ENCODE measurements at regions not wholly inside any gene's neighbourhood (a gene's known extent, or its start where the extent isn't known, plus 50 kb on each side); places are given as distances from the start of the nearest gene placed in this dataset.
"Not testable (repeated sequence)": the region's sequence is repeated elsewhere in the genome, so short reads cannot be mapped to it uniquely, and the experiment has no call there.

GRCh38 chr1:81190003-81190402, 610.7 kb upstream of the ADGRL2 start:
- DNase-seq = no peak

DNA sequence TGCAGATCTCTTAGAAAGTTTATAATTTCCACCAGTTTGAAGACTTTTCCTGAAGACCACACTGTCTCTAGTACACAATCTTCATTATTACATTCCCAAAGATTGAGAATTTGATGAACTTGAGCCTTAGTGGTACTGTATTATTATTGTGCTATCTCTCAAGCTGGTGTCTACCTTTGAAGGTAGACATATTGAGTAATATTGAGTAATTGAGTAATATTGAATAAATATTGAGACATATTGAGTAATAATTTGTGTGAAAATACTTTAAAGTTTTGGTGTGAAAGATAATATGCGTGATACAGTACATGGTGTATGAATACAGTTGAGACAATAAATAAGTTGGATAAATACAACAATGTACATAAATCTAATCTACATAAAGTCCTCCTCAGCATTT, 613.1 kb upstream of the ADGRL2 start:
- DNase-seq = no peak

DNA sequence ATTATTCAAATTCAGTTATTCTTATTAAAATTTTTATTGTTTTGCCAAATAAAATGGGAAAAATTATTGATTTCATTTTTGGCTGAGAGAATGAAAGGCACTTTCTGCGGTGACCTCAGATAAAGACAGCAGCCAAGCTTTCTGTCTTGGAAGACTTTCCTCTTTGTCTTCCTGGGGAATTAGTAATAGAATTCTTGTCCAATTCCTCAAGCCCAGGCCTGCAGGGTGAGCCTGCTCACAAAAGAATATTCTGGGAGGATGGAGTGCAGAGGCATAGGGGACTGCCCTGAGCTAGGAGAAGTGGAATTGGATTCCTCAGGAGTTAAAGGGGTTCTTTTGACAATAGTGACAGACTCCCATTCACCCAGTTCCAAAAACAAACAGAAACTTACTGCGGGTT, 614.5 kb upstream of the ADGRL2 start:
- no peak for DNase-seq

DNA sequence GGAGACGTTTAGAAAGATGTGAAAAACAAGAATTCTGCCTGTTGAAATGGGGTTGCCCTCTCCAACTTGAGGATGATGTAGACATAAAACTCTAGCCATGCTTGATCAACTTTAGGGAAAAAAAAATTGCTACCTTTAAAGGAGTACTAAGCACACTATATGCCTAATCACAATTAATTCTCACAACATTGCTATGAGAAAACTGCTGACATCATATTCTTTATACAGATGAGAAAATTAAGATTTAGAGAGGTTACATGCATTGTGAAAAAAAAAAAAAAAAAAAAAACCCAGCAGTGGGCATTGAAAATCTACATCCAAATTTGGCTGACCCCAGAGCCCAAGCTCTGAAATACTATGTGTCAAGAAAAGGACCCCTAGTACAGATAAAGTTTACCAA, 617.2 kb upstream of the ADGRL2 start:
- no peak for DNase-seq

DNA sequence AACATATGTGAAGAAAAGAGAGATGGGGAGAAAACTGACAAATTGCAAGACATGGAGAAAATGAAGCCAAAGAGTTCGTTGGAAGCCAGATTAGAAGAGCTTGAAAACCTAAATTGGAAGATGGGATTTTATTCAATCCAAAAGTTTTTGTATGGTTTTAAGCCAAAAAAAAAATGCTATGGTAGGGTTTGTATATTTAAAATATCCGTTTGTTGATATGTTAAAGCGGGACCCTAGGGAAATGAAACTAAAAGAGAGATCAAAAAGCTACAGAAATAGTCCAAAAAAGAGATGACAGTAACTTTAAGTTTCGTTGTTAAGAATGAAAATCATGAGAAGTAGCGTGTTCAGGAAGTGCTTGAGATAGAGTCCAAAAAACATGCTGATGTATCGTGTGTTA, 617.7 kb upstream of the ADGRL2 start:
- DNase-seq = no peak

DNA sequence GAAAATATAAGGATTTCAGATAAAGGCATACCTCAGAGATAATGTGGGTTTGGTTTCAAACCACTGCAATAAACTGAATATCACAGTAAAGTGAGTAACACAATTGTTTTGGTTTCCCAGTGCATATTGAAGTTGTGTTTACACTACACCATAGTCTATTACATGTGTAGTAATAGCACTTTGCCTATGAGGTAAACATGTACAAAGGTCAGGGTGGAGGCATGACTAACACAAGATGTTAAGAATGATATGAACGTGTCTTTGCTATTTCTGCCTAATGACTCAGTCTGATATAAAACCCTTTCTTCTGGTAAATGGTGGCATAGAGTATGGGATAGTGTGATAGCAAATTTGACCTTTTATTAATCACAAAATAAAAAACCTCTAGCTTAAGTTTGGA, 621.5 kb upstream of the ADGRL2 start:
- DNase-seq = no peak

GRCh38 chr1:81178431-81179093, 622.2 kb upstream of the ADGRL2 start:
- not testable (repeated sequence) for DNase-seq

- no peak for DNase-seq
Observed at GRCh38 chr1:81174811-81175476, 625.8 kb upstream of the ADGRL2 start.

- no peak for DNase-seq
Observed at GRCh38 chr1:81174052-81174451, 626.7 kb upstream of the ADGRL2 start.

DNA sequence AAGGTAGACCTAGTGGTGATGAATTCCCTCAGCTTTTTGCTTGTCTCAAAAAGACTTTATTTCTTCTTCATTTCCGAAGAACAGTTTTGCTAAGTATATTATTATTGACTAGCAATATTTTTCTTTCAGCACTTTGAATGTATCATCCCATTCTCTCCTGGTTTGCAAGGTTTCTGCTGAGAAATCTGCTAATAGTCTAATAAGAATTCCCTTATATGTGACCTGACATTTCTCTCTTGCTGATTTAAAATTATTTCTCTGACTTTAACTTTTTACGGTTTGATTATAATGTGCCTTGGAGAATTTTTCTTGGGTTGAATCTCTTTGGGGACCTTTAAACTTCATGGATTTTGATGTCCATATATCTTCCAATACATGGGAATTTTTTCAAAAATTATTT, 628.3 kb upstream of the ADGRL2 start:
- DNase-seq = no peak

DNA sequence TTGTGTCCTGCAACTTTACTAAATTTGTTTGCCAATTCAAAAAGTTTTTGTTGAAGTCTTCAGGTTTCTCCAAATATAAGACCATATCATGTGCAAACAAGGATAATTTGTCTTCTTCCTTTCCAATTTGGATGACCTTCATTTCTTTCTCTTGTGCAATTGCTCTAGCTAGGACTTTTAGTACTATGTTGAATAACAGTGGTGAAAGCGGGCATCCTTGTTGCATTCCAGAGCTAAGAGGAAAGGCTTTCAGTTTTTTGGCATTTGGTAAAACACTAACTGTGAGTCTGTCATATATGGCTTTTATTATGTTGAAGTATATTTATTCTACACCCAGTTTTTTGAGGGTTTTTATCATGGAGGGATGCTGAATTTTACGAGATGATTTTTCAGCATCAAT, 630.0 kb upstream of the ADGRL2 start:
- no peak for DNase-seq

- DNase-seq = no peak
Observed at GRCh38 chr1:81165963-81166362, 634.8 kb upstream of the ADGRL2 start.

GRCh38 chr1:81160696-81161095, 640.0 kb upstream of the ADGRL2 start:
- DNase-seq = no peak

GRCh38 chr1:81158592-81158991, 642.1 kb upstream of the ADGRL2 start:
- DNase-seq = no peak

- no peak for DNase-seq
Observed at GRCh38 chr1:81157686-81158085, 643.0 kb upstream of the ADGRL2 start.

- DNase-seq = no peak
Observed at GRCh38 chr1:81156887-81157286, 643.8 kb upstream of the ADGRL2 start.

DNA sequence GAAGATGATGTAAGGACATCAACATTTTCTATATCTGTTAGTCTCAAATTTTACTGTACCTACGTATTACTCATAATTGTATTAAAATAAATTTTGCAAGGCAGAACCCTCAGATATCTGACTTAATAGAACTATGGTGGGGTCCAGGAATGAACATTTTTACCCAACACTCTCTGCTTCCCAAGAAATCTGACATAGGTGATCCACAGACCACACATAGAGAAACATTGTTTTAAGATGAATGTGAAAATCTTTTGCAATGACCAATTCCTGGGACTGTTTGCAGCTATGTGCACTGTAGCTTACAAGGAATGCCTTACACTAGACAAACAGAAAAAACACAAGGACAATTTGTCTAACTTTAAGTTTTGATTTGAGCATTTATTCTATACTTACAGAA, 645.6 kb upstream of the ADGRL2 start:
- DNase-seq = no peak

DNA sequence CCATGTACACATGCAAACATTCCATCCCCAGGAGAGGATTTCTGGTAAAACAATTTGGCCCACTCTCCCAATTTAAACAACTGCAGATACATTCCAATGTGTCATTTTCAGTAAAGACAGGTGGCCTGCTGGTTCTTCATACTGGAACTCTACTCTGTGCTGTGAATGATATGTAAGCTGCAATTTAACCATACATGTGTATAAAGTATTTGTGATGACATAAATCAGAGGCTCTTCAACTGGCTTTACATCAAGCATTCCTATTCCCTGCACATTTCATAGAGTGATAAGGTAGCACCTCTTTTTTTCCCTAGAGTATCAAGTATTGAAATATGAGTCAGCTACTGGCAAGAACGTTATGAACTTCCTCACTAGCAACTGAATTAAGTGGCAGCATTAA, 649.5 kb upstream of the ADGRL2 start:
- DNase-seq = no peak

DNA sequence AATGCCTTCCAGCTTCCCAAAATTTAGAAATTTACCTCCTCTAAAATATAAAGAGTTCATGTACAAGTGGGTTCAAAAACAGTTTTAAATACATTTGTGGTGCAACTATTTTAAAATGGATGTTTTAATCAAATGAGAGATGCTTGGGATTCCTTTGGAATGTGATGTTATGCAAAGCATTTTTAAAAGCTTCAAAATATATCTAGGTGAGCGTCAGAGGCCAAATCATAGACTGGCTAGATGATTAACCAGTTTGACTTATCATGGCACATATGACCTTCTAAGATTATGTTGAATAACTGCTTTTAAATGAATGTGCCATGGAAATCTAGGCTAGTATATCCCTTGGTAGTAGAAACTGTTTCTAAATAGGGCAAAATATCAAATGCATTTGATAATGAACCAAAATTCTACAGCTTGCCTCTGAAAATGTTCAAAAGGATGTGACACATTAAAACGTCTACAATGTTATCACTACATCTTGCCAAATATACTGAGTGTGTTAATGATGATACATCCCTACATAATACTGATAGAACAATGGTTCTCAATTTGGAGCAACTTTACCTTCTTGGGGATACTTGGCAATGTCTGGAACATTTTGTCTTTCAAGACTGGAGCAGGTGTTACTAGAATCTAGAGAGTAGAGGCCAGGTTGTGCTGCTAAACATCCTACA, 650.9 kb upstream of the ADGRL2 start:
- no peak for DNase-seq

DNA sequence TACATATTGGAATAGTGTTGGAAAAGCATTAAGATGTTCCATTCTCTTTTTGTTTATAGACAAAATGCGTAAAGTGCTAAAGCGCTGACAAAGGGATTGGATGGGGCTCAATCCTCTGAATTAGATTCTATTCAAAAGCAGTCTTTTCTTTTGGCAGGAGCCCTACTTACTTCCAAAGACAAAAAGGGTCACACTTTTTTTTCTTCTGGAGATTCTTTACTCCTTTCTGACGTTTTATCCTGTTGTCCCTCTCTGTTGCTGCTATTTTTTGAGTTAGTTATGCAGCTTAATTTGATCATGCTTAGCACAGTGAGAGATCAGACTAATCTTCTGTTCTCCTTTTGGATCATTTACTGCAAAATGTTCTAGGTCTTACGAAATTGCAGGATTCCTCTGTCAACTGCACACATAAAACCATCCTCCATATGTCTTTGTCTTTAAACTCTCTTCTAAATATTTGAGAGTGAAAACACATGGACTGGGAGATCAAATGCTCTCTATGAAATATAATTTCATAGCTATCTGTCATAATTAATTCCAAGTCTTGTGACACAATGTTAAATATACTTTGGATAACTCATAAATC, 656.4 kb upstream of the ADGRL2 start:
- no peak for DNase-seq

DNA sequence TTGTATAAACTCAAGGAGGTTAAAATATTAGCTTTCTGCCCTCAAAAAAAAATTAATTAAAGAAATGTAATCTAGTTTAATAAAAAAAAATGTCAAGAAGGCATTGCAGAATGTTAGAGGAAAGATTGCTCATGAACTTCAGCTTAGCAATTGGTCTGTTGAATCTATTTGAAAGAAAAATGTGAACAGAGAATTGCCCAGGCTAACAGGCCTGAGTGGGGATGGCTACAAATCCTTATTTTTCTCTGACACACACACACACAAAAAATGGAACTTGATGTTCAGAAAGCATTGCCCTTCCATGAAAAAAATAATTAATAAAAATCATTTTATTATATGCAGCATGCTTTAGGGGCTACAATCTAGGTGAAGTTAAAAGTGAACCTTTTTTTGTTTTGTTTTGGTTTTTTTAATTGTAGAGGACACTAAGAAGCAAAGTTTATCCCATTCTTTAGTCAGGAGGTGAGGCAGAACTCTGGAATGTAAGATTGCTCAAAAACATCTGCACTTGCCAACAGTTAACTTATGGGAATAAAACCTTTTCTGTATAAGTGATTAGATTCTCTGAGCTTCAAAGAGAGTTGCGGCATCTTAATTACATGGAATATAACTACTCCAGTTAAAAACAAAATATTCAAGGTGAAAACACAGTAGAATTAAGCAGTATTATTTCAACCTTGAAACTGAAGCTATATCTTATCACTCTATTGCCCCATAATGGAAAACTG, 658.5 kb upstream of the ADGRL2 start:
- DNase-seq = no peak

DNA sequence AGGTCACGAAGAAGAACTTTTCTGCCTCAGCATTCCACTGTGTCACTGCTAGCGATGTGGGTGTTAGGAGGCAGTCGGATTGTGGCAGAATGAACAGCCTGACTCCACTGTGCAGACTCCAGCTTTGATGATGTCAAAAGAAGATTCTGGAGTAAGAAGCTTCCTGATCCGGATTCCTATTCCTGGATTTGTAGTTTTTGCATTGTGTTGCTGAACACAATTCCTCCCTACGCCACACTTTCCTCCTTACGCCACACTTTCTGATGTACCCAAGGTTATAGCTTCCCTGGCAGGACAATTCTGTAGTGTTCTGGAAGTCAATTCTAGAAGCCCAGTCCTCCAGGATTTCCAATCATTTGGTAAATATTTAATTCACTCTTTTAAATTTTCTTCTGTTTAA, 665.2 kb upstream of the ADGRL2 start:
- DNase-seq = no peak

GRCh38 chr1:81129776-81130175, 671.0 kb upstream of the ADGRL2 start:
- no peak for DNase-seq

Measured in NCI-H524 (cell line).